Astrocyte (in vitro differentiated cells and primary cell): ENCODE measurements at regions not wholly inside any gene's neighbourhood (a gene's known extent, or its start where the extent isn't known, plus 50 kb on each side); places are given as distances from the start of the nearest gene placed in this dataset.

Experiments used
- EZH2 ChIP-seq: IDR thresholded peaks from 2 replicates; pipeline ENCODE4 v1.6.1; 2012; ENCODE audit warnings: mild to moderate bottlenecking, low read length, inconsistent platforms; ENCODE audit not compliant: insufficient read depth
- TF ChIP-seq, protein P1 (sequence below): IDR thresholded peaks from 2 replicates; pipeline ENCODE4 v1.5.1; 2011; ENCODE audit warnings: low read depth, mild to moderate bottlenecking, inconsistent platforms, low read length, moderate library complexity; ENCODE audit not compliant: insufficient read depth

GRCh38 chr4:3614731-3614980 lies 82.4 kb upstream of the LRPAP1 start:
- TF ChIP-seq, protein P1, sequence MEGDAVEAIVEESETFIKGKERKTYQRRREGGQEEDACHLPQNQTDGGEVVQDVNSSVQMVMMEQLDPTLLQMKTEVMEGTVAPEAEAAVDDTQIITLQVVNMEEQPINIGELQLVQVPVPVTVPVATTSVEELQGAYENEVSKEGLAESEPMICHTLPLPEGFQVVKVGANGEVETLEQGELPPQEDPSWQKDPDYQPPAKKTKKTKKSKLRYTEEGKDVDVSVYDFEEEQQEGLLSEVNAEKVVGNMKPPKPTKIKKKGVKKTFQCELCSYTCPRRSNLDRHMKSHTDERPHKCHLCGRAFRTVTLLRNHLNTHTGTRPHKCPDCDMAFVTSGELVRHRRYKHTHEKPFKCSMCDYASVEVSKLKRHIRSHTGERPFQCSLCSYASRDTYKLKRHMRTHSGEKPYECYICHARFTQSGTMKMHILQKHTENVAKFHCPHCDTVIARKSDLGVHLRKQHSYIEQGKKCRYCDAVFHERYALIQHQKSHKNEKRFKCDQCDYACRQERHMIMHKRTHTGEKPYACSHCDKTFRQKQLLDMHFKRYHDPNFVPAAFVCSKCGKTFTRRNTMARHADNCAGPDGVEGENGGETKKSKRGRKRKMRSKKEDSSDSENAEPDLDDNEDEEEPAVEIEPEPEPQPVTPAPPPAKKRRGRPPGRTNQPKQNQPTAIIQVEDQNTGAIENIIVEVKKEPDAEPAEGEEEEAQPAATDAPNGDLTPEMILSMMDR: no peak
- TF ChIP-seq EZH2: no peak
